GM12878 (cell line): ENCODE measurements at regions not wholly inside any gene's neighbourhood (a gene's known extent, or its start where the extent isn't known, plus 50 kb on each side); places are given as distances from the start of the nearest gene placed in this dataset.

ENCODE experiments used
- ATF2 ChIP-seq: IDR thresholded peaks from 2 replicates; pipeline ENCODE4 v1.6.1; 2012; ENCODE audit warnings: low read length, inconsistent platforms
- ATF7 ChIP-seq: fragments of 450-650 bp; IDR thresholded peaks from 2 replicates; pipeline ENCODE4 v1.6.1; 2016; ENCODE audit warnings: low read depth, mild to moderate bottlenecking
- BACH1 ChIP-seq: fragments of 450-650 bp; IDR thresholded peaks from 2 replicates; pipeline ENCODE4 v1.6.1; 2017; ENCODE audit warnings: mild to moderate bottlenecking, borderline replicate concordance
- CEBPB ChIP-seq, 2 experiments: fragments of 150-350 bp in 1 of 2; IDR thresholded peaks; 2 replicates each; pipeline ENCODE4 v1.6.1; 2012 to 2014; ENCODE audit warnings: low read depth in 2 of 2, low read length in 2 of 2, borderline replicate concordance in 1 of 2, inconsistent platforms in 1 of 2
- CTCF ChIP-seq, 3 experiments: IDR thresholded peaks in 2 of 3; conservative IDR thresholded peaks in 1 of 3; 2 replicates each; pipeline ENCODE4 v1.5.1; 2011; ENCODE audit warnings: low read depth in 3 of 3, low read length in 3 of 3, mild to moderate bottlenecking in 3 of 3, control low read depth in 2 of 3, moderate library complexity in 2 of 3, inconsistent platforms in 1 of 3, mixed read lengths in 1 of 3; ENCODE audit not compliant: control insufficient read depth in 2 of 3, insufficient read depth in 1 of 3; ENCODE audit errors: extremely low read depth in 1 of 3
- EP300 ChIP-seq, 2 experiments: fragments of 150-350 bp in 1 of 2; IDR thresholded peaks; 2 replicates each; pipeline ENCODE4 v1.6.1; 2011 to 2012; ENCODE audit warnings: low read depth in 2 of 2, low read length in 2 of 2, borderline replicate concordance in 1 of 2, improper control_type of control experiment in 1 of 2, inconsistent platforms in 1 of 2; ENCODE audit not compliant: control insufficient read depth in 1 of 2
- POLR2AphosphoS5 ChIP-seq: IDR thresholded peaks from 2 replicates; pipeline ENCODE4 v1.6.1; 2011; ENCODE audit warnings: mild to moderate bottlenecking, low read length, inconsistent platforms
- REST ChIP-seq: IDR thresholded peaks from 2 replicates; pipeline ENCODE4 v1.6.1; 2012; ENCODE audit warnings: mild to moderate bottlenecking, low read depth, low read length
- RFX5 ChIP-seq: IDR thresholded peaks from 2 replicates; pipeline ENCODE4 v1.6.1; 2011; ENCODE audit warnings: low read depth, low read length, improper control_type of control experiment
- SIN3A ChIP-seq: IDR thresholded peaks from 2 replicates; pipeline ENCODE4 v1.6.1; 2012; ENCODE audit warnings: low read depth, low read length, improper control_type of control experiment
- ZBTB33 ChIP-seq: fragments of 450-650 bp; IDR thresholded peaks from 2 replicates; pipeline ENCODE4 v1.6.1; 2017; ENCODE audit warnings: mild to moderate bottlenecking

- TF ChIP-seq SIN3A (no peak), CTCF (IDR thresholded peaks at IDR 0.05 in 2 of 3, conservative IDR thresholded peaks at IDR 0.05 in 1 of 3; ENCODE audit: control insufficient read depth in 2 of 3, extremely low read depth in 1 of 3, insufficient read depth in 1 of 3, low read depth in 3 of 3, low read length in 3 of 3) (no peak), EP300 (IDR thresholded peaks at IDR 0.05; ENCODE audit: borderline replicate concordance in 1 of 2, control insufficient read depth in 1 of 2, low read depth in 2 of 2, low read length in 2 of 2) (no peak), POLR2AphosphoS5 (no peak), CEBPB (IDR thresholded peaks at IDR 0.05; ENCODE audit: borderline replicate concordance in 1 of 2, low read depth in 2 of 2, low read length in 2 of 2) (no peak), ATF7 (no peak), ZBTB33 (no peak), ATF2 (no peak), REST (no peak), RFX5 (no peak), BACH1 (no peak)
Measured at GRCh38 chr2:100197631-100198153, 55.3 kb upstream of the AFF3 start.
